ENCODE measurements at regions not wholly inside any gene's neighbourhood (a gene's known extent, or its start where the extent isn't known, plus 50 kb on each side); places are given as distances from the start of the nearest gene placed in this dataset.

GRCh38 chr10:85152911-85153310, 824.5 kb downstream of the CCSER2 start:
- Mint-ChIP-seq H3K36me3 (ENCODE audit: low read depth) (peaks cover 3% of the 10 kb centered on the region), H3K27me3 (ENCODE audit: low read depth, poor library complexity) (peaks cover 3% of the 10 kb centered on the region), H3K9me3 (peaks cover 3% of the 10 kb centered on the region), H3K27ac (peak overlapping the region; percentile 82), H3K4me1 (peaks cover 52% of the 10 kb centered on the region), H3K4me3 (no peak overlapping the region)
- no peak for TF ChIP-seq CTCF (IDR thresholded peaks at IDR 0.05)
- no peak for DNase-seq

GRCh38 chr10:85157206-85157605, 828.8 kb downstream of the CCSER2 start:
- Mint-ChIP-seq H3K4me3 (no peak overlapping the region), H3K27me3 (ENCODE audit: low read depth, poor library complexity) (no peaks in the 10 kb centered on the region), H3K27ac (no peak overlapping the region), H3K9me3 (peaks cover 3% of the 10 kb centered on the region), H3K4me1 (peaks cover 11% of the 10 kb centered on the region), H3K36me3 (ENCODE audit: low read depth) (peaks cover 3% of the 10 kb centered on the region)
- no peak for TF ChIP-seq CTCF (IDR thresholded peaks at IDR 0.05)
- DNase-seq: no peak

GRCh38 chr10:85168243-85168642, 839.9 kb downstream of the CCSER2 start:
- Mint-ChIP-seq H3K4me1 (peaks cover 12% of the 10 kb centered on the region), H3K27me3 (ENCODE audit: low read depth, poor library complexity) (no peaks in the 10 kb centered on the region), H3K36me3 (ENCODE audit: low read depth) (no peaks in the 10 kb centered on the region), H3K9me3 (no peaks in the 10 kb centered on the region), H3K27ac (no peak overlapping the region), H3K4me3 (no peak overlapping the region)
- no peak for DNase-seq
- TF ChIP-seq CTCF (IDR thresholded peaks at IDR 0.05): no peak

- H3K27me3 Mint-ChIP-seq (ENCODE audit: low read depth, poor library complexity): no peaks in the 10 kb centered on the region
- DNase-seq: no peak
- TF ChIP-seq CTCF (IDR thresholded peaks at IDR 0.05): no peak
- no peak overlapping the region for H3K4me3 Mint-ChIP-seq
- H3K4me1 Mint-ChIP-seq: peaks cover 12% of the 10 kb centered on the region
- no peaks in the 10 kb centered on the region for H3K36me3 Mint-ChIP-seq (ENCODE audit: low read depth)
- H3K9me3 Mint-ChIP-seq: no peaks in the 10 kb centered on the region
- H3K27ac Mint-ChIP-seq: no peak overlapping the region
Measured at GRCh38 chr10:85170026-85170425, 841.6 kb downstream of the CCSER2 start.

GRCh38 chr10:85175635-85176034, 847.2 kb downstream of the CCSER2 start:
- Mint-ChIP-seq H3K4me1 (no peaks in the 10 kb centered on the region), H3K27ac (no peak overlapping the region), H3K36me3 (ENCODE audit: low read depth) (no peaks in the 10 kb centered on the region), H3K27me3 (ENCODE audit: low read depth, poor library complexity) (peaks cover 4% of the 10 kb centered on the region), H3K9me3 (no peaks in the 10 kb centered on the region), H3K4me3 (no peak overlapping the region)
- no peak for DNase-seq
- TF ChIP-seq CTCF (IDR thresholded peaks at IDR 0.05): no peak

GRCh38 chr10:85177767-85178166, 849.4 kb downstream of the CCSER2 start:
- DNase-seq: no peak
- Mint-ChIP-seq H3K27ac (no peak overlapping the region), H3K36me3 (ENCODE audit: low read depth) (no peaks in the 10 kb centered on the region), H3K4me1 (peaks cover 8% of the 10 kb centered on the region), H3K27me3 (ENCODE audit: low read depth, poor library complexity) (peaks cover 4% of the 10 kb centered on the region), H3K9me3 (no peaks in the 10 kb centered on the region), H3K4me3 (no peak overlapping the region)
- TF ChIP-seq CTCF (IDR thresholded peaks at IDR 0.05): no peak
